Loucy (cell line): ENCODE measurements at regions not wholly inside any gene's neighbourhood (a gene's known extent, or its start where the extent isn't known, plus 50 kb on each side); places are given as distances from the start of the nearest gene placed in this dataset.

ENCODE experiments used
- H2AFZ ChIP-seq: fragments of 200-600 bp; sonication (generic); 2 replicates; pipeline ENCODE4 v1.6.0; 2016; ENCODE audit warnings: antibody characterized with exemption, mild to moderate bottlenecking, low read length, moderate library complexity
- H3F3A ChIP-seq: fragments of 200-600 bp; 2 replicates; pipeline ENCODE4 v1.6.0; 2016; ENCODE audit warnings: antibody characterized with exemption, low read depth, mild to moderate bottlenecking
- H3K27me3 ChIP-seq: fragments of 200-600 bp; sonication (generic); 2 replicates; pipeline ENCODE4 v1.6.1; 2014; ENCODE audit warnings: low read length, mild to moderate bottlenecking; ENCODE audit not compliant: insufficient read depth, poor library complexity, severe bottlenecking
- H3K36me3 ChIP-seq: fragments of 200-600 bp; sonication (generic); 2 replicates; pipeline ENCODE4 v1.6.1; 2016; ENCODE audit warnings: low read length; ENCODE audit not compliant: insufficient read depth
- H3K4me1 ChIP-seq: fragments of 200-600 bp; sonication (generic); 2 replicates; pipeline ENCODE4 v1.5.1; 2014; ENCODE audit warnings: low read length, mild to moderate bottlenecking; ENCODE audit not compliant: insufficient read depth, poor library complexity, severe bottlenecking
- H3K4me2 ChIP-seq: fragments of 200-600 bp; sonication (generic); 2 replicates; pipeline ENCODE4 v1.6.0; 2014; ENCODE audit warnings: antibody characterized with exemption, low read length, low read depth, mild to moderate bottlenecking; ENCODE audit not compliant: poor library complexity, severe bottlenecking
- H3K4me3 ChIP-seq: fragments of 200-600 bp; sonication (generic); 2 replicates; pipeline ENCODE4 v1.5.1; 2014; ENCODE audit warnings: low read length, mild to moderate bottlenecking, mixed read lengths; ENCODE audit not compliant: poor library complexity, severe bottlenecking
- H3K79me2 ChIP-seq: fragments of 200-600 bp; sonication (generic); 2 replicates; pipeline ENCODE4 v1.6.1; 2014; ENCODE audit warnings: low read length; ENCODE audit not compliant: insufficient read depth
- H3K9ac ChIP-seq: fragments of 200-600 bp; sonication (generic); 2 replicates; pipeline ENCODE4 v1.6.0; 2014; ENCODE audit warnings: mild to moderate bottlenecking, low read depth, low read length, moderate library complexity; ENCODE audit not compliant: poor library complexity, severe bottlenecking
- H3K9me2 ChIP-seq: fragments of 200-600 bp; sonication (generic); replicated peaks from 2 replicates; pipeline ENCODE4 v1.6.1; 2016; ENCODE audit warnings: low read depth, low read length, mixed read lengths
- H3K9me3 ChIP-seq: fragments of 200-600 bp; sonication (generic); 2 replicates; pipeline ENCODE4 v1.6.1; 2014; ENCODE audit warnings: mild to moderate bottlenecking, antibody characterized with exemption, low read length, low read depth; ENCODE audit not compliant: insufficient read depth
- H4K20me1 ChIP-seq: fragments of 200-600 bp; sonication (generic); 2 replicates; pipeline ENCODE4 v1.6.0; 2014; ENCODE audit warnings: antibody characterized with exemption, low read length, mild to moderate bottlenecking; ENCODE audit not compliant: insufficient read depth, poor library complexity, severe bottlenecking
- CTCF ChIP-seq: fragments of 200-600 bp; sonication (generic); conservative IDR thresholded peaks from 2 replicates; pipeline ENCODE4 v1.5.1; 2014; ENCODE audit warnings: mild to moderate bottlenecking, antibody characterized with exemption, low read length
- EZH2phosphoT487 ChIP-seq: fragments of 200-600 bp; IDR thresholded peaks from 2 replicates; pipeline ENCODE4 v1.6.1; 2018; ENCODE audit warnings: antibody characterized with exemption, mild to moderate bottlenecking, moderate library complexity, borderline replicate concordance

DNA sequence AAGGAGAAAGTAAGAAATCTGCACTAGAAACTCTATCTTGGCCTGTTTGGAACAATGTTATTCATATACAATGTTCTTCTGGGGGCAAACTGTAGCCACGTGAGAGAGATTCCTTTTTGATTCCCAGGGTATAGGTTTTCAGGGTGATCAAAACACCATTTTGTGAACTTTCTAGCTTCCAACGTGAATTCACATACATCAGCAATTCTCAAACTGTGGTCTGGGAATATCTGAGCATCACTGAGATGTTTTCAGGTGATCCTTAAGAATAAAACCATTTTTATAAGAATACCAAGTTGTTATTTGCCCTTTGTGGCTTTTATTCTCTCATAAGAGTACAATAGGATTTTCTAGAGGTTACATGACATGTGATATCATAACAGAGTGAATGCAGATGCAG, 66.9 kb upstream of the ATP1A1 start:
- no peaks in the 10 kb centered on the region for H3K27me3 ChIP-seq
- H3K9ac ChIP-seq: no peak overlapping the region
- no peaks in the 10 kb centered on the region for H3K9me3 ChIP-seq
- H3K9me2 ChIP-seq: no peaks in the 10 kb centered on the region
- no peak overlapping the region for H3K4me2 ChIP-seq
- H3F3A ChIP-seq: no peaks in the 10 kb centered on the region
- H2AFZ ChIP-seq: no peak overlapping the region
- no peak for TF ChIP-seq EZH2phosphoT487
- no peak for TF ChIP-seq CTCF
- H4K20me1 ChIP-seq: no peaks in the 10 kb centered on the region
- peaks cover 6% of the 10 kb centered on the region for H3K4me1 ChIP-seq
- H3K4me3 ChIP-seq: no peak overlapping the region
- H3K79me2 ChIP-seq: no peaks in the 10 kb centered on the region
- H3K36me3 ChIP-seq: no peaks in the 10 kb centered on the region

DNA sequence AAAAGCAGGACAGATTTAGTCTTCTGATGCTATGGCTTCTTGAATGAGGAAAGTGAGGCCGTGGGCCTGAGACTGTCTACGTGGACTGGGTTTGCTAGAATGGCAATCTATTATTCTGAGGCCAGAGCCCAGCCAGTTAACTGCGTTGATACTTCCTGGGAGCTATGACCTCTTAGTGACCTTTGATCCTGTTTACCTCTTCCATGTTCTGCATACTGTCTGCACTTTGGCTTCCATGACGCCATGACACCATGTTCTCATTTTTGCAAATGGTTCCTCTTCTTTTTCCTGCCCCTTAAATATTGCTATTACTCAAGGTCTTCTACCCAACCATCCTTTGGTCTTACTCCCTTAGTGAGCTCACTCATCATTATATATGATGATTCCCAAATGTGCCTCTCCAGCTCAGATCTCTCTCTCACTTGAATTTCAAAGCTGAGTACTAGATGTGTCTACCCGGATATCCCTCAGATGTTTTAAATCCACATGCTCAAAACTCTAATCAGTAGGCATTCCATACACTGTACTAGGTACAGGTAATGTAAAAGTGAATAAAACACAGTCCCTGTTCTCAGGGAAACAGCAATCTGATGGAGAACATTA, 66.1 kb upstream of the ATP1A1 start:
- Histone ChIP-seq H3K9me2 (no peaks in the 10 kb centered on the region), H3K4me2 (no peak overlapping the region)

DNA sequence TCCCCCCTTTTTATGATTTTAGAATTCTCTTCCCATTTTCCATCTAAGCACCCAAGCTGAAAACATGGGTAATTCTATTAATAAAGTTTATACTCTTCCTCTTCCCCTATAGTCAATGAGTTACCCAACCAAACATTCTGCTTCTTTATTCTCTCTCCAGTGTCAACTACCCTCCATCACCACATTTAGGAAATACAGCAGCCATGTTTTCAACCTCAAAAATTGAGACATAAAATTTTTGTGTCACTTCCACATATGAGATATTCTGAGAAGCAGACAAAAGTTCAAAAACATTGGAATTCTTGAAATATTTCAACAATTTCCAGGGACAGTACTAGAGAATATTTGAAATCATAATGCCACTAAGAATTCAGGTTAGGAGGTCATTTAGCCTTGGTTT, 64.8 kb upstream of the ATP1A1 start:
- H3K9me2 ChIP-seq: no peaks in the 10 kb centered on the region
- no peaks in the 10 kb centered on the region for H3K27me3 ChIP-seq
- H3K4me2 ChIP-seq: no peak overlapping the region
- TF ChIP-seq CTCF (no peak), EZH2phosphoT487 (no peak)
- no peaks in the 10 kb centered on the region for H4K20me1 ChIP-seq
- H3K79me2 ChIP-seq: no peaks in the 10 kb centered on the region
- no peak overlapping the region for H2AFZ ChIP-seq
- no peaks in the 10 kb centered on the region for H3K9me3 ChIP-seq
- H3K36me3 ChIP-seq: no peaks in the 10 kb centered on the region
- no peak overlapping the region for H3K9ac ChIP-seq
- H3K4me3 ChIP-seq: no peak overlapping the region
- H3F3A ChIP-seq: no peaks in the 10 kb centered on the region
- peaks cover 6% of the 10 kb centered on the region for H3K4me1 ChIP-seq

More for the DNA sequence above, 66.1 kb upstream of the ATP1A1 start:
- Histone ChIP-seq H3K27me3 (no peaks in the 10 kb centered on the region), H4K20me1 (no peaks in the 10 kb centered on the region), H3K79me2 (no peaks in the 10 kb centered on the region), H3K36me3 (no peaks in the 10 kb centered on the region), H3K4me3 (no peak overlapping the region), H3F3A (no peaks in the 10 kb centered on the region), H2AFZ (no peak overlapping the region), H3K4me1 (peaks cover 6% of the 10 kb centered on the region), H3K9ac (no peak overlapping the region), H3K9me3 (no peaks in the 10 kb centered on the region)
- TF ChIP-seq EZH2phosphoT487 (no peak), CTCF (no peak)
